ENCODE measurements at regions not wholly inside any gene's neighbourhood (a gene's known extent, or its start where the extent isn't known, plus 50 kb on each side); places are given as distances from the start of the nearest gene placed in this dataset.

DNA sequence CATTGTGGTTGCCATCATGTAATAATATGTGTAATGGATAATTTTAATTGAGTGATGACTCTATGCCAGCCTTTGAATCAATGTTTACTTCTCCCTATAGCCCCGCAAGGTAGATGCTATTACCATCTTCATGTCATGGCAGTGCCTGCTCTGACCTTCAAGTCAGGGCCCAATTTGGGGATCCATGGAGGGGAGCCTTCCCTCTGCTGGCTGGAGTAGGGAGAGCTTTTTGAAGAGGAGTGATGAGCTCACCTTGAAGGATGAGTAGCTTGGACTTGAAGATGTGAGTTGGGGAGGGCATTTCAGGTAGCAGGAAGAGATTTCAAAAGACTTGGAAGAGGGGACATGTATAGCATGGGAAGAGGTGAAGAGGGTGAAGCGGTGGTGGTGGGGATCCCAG is 189.2 kb downstream of the FOXD2 start:
- peaks cover 7% of the 10 kb centered on the region; the same call in 1 of the 2 replicates for H3K27me3 Mint-ChIP-seq (ENCODE audit: low read depth)
- peak; percentile 38 for DNase-seq (ENCODE audit: low spot score)
- POLR2A ChIA-PET: no interaction called here

DNA sequence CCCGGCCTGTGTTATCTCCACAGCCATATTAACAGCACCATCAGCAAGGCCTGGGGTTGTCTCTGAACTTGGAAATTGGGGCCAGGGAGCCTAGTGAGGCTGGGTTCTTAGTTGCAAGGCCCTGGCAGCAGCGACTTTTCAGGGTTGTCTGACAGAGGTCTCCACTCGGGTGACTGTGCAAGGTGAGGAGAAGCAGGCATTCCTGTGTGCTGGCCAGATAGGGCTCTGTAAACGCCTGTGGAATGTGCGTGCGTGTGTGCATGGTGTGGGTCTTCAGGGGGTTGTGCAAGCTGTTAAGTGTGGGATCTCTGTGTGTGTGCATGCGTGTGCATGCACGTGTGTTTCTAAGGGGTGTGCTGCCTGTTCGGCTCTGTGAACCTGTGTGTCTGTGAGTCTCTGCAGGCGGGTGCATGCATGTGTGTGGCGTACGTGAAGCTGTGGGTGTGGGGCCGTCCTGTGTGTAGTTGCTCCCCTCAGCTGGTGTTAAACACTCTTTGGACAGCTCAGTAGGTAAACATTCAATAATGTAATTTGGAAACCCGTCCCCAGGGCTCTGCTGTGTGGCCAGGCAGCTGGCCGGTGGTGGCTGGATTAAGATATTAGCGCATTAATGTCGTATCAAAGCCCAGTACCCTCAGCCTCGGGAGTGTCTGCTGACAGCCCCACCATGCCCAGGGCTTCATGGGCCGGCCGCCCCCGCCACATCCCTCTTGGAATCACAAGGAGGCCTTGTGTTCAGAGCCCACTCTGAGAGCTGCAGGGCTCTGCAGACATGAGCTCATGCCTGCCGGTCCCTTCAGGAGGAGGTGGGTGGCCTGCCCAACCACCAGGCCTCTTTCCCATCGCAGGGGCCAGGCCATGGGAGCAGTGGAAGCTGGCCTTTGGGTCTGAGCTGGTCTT is 189.9 kb downstream of the FOXD2 start:
- no peak for ATAC-seq
- H3K27me3 Mint-ChIP-seq (ENCODE audit: low read depth): peaks cover 9% of the 10 kb centered on the region
- H3K9me3 Mint-ChIP-seq: no peaks in the 10 kb centered on the region
- ChIA-PET POLR2A (no interaction called here), CTCF (interaction anchor here (0.6 to 2.6 kb wide), 24 partner anchors 9 to 196 kb away, joined by 3 to 16 read pairs (median 6); partner anchors contain the start of gene FOXD2)
- H3K27ac Mint-ChIP-seq: no peak overlapping the region
- no peaks in the 10 kb centered on the region for H3K36me3 Mint-ChIP-seq
- peaks cover 6% of the 10 kb centered on the region for H3K4me1 Mint-ChIP-seq
- H3K4me3 Mint-ChIP-seq: no peak overlapping the region
- DNase-seq (ENCODE audit: low spot score): no peak
- TF ChIP-seq, protein P1, sequence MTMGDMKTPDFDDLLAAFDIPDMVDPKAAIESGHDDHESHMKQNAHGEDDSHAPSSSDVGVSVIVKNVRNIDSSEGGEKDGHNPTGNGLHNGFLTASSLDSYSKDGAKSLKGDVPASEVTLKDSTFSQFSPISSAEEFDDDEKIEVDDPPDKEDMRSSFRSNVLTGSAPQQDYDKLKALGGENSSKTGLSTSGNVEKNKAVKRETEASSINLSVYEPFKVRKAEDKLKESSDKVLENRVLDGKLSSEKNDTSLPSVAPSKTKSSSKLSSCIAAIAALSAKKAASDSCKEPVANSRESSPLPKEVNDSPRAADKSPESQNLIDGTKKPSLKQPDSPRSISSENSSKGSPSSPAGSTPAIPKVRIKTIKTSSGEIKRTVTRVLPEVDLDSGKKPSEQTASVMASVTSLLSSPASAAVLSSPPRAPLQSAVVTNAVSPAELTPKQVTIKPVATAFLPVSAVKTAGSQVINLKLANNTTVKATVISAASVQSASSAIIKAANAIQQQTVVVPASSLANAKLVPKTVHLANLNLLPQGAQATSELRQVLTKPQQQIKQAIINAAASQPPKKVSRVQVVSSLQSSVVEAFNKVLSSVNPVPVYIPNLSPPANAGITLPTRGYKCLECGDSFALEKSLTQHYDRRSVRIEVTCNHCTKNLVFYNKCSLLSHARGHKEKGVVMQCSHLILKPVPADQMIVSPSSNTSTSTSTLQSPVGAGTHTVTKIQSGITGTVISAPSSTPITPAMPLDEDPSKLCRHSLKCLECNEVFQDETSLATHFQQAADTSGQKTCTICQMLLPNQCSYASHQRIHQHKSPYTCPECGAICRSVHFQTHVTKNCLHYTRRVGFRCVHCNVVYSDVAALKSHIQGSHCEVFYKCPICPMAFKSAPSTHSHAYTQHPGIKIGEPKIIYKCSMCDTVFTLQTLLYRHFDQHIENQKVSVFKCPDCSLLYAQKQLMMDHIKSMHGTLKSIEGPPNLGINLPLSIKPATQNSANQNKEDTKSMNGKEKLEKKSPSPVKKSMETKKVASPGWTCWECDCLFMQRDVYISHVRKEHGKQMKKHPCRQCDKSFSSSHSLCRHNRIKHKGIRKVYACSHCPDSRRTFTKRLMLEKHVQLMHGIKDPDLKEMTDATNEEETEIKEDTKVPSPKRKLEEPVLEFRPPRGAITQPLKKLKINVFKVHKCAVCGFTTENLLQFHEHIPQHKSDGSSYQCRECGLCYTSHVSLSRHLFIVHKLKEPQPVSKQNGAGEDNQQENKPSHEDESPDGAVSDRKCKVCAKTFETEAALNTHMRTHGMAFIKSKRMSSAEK (CRISPR knock-in tag; IDR thresholded peaks at IDR 0.05; ENCODE audit: borderline replicate concordance): no peak
- TF ChIP-seq ZNF396 (CRISPR knock-in tag; IDR thresholded peaks at IDR 0.05; ENCODE audit: borderline replicate concordance) (no peak), KAT7 (CRISPR knock-in tag; IDR thresholded peaks at IDR 0.05; ENCODE audit: borderline replicate concordance) (no peak), ZNF121 (CRISPR knock-in tag; IDR thresholded peaks at IDR 0.05) (no peak), ZNF138 (CRISPR knock-in tag; conservative IDR thresholded peaks at IDR 0.05) (no peak), SOX15 (CRISPR knock-in tag; IDR thresholded peaks at IDR 0.05) (no peak), TEAD4 (CRISPR knock-in tag; IDR thresholded peaks at IDR 0.05) (no peak), EMX1 (CRISPR knock-in tag; IDR thresholded peaks at IDR 0.05) (no peak), ZNF317 (CRISPR knock-in tag; IDR thresholded peaks at IDR 0.05; ENCODE audit: borderline replicate concordance, low read depth) (no peak)
- TF ChIP-seq, protein P2, sequence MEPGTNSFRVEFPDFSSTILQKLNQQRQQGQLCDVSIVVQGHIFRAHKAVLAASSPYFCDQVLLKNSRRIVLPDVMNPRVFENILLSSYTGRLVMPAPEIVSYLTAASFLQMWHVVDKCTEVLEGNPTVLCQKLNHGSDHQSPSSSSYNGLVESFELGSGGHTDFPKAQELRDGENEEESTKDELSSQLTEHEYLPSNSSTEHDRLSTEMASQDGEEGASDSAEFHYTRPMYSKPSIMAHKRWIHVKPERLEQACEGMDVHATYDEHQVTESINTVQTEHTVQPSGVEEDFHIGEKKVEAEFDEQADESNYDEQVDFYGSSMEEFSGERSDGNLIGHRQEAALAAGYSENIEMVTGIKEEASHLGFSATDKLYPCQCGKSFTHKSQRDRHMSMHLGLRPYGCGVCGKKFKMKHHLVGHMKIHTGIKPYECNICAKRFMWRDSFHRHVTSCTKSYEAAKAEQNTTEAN (CRISPR knock-in tag; IDR thresholded peaks at IDR 0.05): no peak
- TF ChIP-seq, protein P3, sequence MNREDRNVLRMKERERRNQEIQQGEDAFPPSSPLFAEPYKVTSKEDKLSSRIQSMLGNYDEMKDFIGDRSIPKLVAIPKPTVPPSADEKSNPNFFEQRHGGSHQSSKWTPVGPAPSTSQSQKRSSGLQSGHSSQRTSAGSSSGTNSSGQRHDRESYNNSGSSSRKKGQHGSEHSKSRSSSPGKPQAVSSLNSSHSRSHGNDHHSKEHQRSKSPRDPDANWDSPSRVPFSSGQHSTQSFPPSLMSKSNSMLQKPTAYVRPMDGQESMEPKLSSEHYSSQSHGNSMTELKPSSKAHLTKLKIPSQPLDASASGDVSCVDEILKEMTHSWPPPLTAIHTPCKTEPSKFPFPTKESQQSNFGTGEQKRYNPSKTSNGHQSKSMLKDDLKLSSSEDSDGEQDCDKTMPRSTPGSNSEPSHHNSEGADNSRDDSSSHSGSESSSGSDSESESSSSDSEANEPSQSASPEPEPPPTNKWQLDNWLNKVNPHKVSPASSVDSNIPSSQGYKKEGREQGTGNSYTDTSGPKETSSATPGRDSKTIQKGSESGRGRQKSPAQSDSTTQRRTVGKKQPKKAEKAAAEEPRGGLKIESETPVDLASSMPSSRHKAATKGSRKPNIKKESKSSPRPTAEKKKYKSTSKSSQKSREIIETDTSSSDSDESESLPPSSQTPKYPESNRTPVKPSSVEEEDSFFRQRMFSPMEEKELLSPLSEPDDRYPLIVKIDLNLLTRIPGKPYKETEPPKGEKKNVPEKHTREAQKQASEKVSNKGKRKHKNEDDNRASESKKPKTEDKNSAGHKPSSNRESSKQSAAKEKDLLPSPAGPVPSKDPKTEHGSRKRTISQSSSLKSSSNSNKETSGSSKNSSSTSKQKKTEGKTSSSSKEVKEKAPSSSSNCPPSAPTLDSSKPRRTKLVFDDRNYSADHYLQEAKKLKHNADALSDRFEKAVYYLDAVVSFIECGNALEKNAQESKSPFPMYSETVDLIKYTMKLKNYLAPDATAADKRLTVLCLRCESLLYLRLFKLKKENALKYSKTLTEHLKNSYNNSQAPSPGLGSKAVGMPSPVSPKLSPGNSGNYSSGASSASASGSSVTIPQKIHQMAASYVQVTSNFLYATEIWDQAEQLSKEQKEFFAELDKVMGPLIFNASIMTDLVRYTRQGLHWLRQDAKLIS (CRISPR knock-in tag; IDR thresholded peaks at IDR 0.05; ENCODE audit: borderline replicate concordance): no peak
- TF ChIP-seq, protein P4, sequence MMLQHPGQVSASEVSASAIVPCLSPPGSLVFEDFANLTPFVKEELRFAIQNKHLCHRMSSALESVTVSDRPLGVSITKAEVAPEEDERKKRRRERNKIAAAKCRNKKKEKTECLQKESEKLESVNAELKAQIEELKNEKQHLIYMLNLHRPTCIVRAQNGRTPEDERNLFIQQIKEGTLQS (CRISPR knock-in tag; conservative IDR thresholded peaks at IDR 0.05): no peak
- TF ChIP-seq, protein P5, sequence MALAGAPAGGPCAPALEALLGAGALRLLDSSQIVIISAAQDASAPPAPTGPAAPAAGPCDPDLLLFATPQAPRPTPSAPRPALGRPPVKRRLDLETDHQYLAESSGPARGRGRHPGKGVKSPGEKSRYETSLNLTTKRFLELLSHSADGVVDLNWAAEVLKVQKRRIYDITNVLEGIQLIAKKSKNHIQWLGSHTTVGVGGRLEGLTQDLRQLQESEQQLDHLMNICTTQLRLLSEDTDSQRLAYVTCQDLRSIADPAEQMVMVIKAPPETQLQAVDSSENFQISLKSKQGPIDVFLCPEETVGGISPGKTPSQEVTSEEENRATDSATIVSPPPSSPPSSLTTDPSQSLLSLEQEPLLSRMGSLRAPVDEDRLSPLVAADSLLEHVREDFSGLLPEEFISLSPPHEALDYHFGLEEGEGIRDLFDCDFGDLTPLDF (CRISPR knock-in tag; IDR thresholded peaks at IDR 0.05): no peak
- TF ChIP-seq, protein P6, sequence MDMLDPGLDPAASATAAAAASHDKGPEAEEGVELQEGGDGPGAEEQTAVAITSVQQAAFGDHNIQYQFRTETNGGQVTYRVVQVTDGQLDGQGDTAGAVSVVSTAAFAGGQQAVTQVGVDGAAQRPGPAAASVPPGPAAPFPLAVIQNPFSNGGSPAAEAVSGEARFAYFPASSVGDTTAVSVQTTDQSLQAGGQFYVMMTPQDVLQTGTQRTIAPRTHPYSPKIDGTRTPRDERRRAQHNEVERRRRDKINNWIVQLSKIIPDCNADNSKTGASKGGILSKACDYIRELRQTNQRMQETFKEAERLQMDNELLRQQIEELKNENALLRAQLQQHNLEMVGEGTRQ (CRISPR knock-in tag; IDR thresholded peaks at IDR 0.05): no peak

More for the DNA sequence above, 189.2 kb downstream of the FOXD2 start:
- TF ChIP-seq ZNF138 (CRISPR knock-in tag; conservative IDR thresholded peaks at IDR 0.05) (no peak), TEAD1 (CRISPR knock-in tag; IDR thresholded peaks at IDR 0.05) (no peak)
- TF ChIP-seq, protein P7, sequence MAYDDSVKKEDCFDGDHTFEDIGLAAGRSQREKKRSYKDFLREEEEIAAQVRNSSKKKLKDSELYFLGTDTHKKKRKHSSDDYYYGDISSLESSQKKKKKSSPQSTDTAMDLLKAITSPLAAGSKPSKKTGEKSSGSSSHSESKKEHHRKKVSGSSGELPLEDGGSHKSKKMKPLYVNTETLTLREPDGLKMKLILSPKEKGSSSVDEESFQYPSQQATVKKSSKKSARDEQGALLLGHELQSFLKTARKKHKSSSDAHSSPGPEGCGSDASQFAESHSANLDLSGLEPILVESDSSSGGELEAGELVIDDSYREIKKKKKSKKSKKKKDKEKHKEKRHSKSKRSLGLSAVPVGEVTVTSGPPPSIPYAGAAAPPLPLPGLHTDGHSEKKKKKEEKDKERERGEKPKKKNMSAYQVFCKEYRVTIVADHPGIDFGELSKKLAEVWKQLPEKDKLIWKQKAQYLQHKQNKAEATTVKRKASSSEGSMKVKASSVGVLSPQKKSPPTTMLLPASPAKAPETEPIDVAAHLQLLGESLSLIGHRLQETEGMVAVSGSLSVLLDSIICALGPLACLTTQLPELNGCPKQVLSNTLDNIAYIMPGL (CRISPR knock-in tag; IDR thresholded peaks at IDR 0.05): no peak
- no peak overlapping the region for H3K27ac Mint-ChIP-seq
- no peaks in the 10 kb centered on the region for H3K36me3 Mint-ChIP-seq
- ATAC-seq: peak; percentile 65; the same call in 1 of the 2 replicates
- CTCF ChIA-PET: interaction anchor here (0.6 to 2.6 kb wide), 24 partner anchors 8 to 195 kb away, joined by 3 to 16 read pairs (median 6); partner anchors contain the start of gene FOXD2
- H3K9me3 Mint-ChIP-seq: no peaks in the 10 kb centered on the region
- no peak overlapping the region for H3K4me3 Mint-ChIP-seq
- no peaks in the 10 kb centered on the region for H3K4me1 Mint-ChIP-seq

All from WTC11 (cell line).